ENCODE measurements at regions not wholly inside any gene's neighbourhood (a gene's known extent, or its start where the extent isn't known, plus 50 kb on each side); places are given as distances from the start of the nearest gene placed in this dataset.

- H3K4me1 Mint-ChIP-seq, result no peaks in the 10 kb centered on the region
- peaks cover 2 to 5% (median 2%) of the 10 kb centered on the region in 3 experiments; a peak in 5 of 7 replicates for H3K36me3 Mint-ChIP-seq (ENCODE audit: insufficient read depth in 1 of 3, low read depth in 3 of 3)
- no peak for TF ChIP-seq CTCF (conservative IDR thresholded peaks at IDR 0.05)
- H3K9me3 Mint-ChIP-seq, result peaks cover 3 to 5% of the 10 kb centered on the region in 2 experiments
- Histone ChIP-seq H4K91ac (ENCODE audit: insufficient read length, low read depth, low read length) (no peak overlapping the region), H4K5ac (ENCODE audit: insufficient read length, low read depth, low read length) (no peak overlapping the region), H3K4ac (ENCODE audit: low read depth, low read length) (no peak overlapping the region), H3K4me1 (ENCODE audit: insufficient read depth, low read length) (no peaks in the 10 kb centered on the region), H3K4me2 (ENCODE audit: insufficient read depth, insufficient read length, low read length) (no peak overlapping the region), H3K79me2 (ENCODE audit: insufficient read depth, low read length) (no peaks in the 10 kb centered on the region), H2BK12ac (ENCODE audit: insufficient read length, low read depth, low read length) (no peak overlapping the region), H2AFZ (ENCODE audit: low read length) (no peak overlapping the region), H3K14ac (ENCODE audit: insufficient read depth, low read length) (no peak overlapping the region), H3K23me2 (ENCODE audit: insufficient read length, low read depth, low read length, poor library complexity, severe bottlenecking) (no peaks in the 10 kb centered on the region), H3K23ac (ENCODE audit: insufficient read length, low read depth, low read length) (no peak overlapping the region), H2BK5ac (ENCODE audit: insufficient read length, low read length) (no peak overlapping the region), H2BK20ac (ENCODE audit: low read depth, low read length, poor library complexity, severe bottlenecking) (no peak overlapping the region), H3T11ph (ENCODE audit: low read length) (no peak overlapping the region), H4K8ac (replicated peaks; ENCODE audit: insufficient read length, low read depth, low read length) (no peak overlapping the region), H3K79me1 (ENCODE audit: insufficient read depth, low read depth, low read length, poor library complexity, severe bottlenecking) (no peaks in the 10 kb centered on the region), H4K20me1 (ENCODE audit: control insufficient read depth, insufficient read depth, insufficient read length) (no peaks in the 10 kb centered on the region), H3K56ac (ENCODE audit: insufficient read length, low read depth, low read length) (no peak overlapping the region), H2BK15ac (ENCODE audit: low read depth, low read length) (no peak overlapping the region), H2BK120ac (ENCODE audit: low read depth, low read length, poor library complexity, severe bottlenecking) (no peak overlapping the region), H3K18ac (ENCODE audit: insufficient read length, low read depth, low read length) (no peak overlapping the region), H3K9ac (ENCODE audit: extremely low read depth, insufficient read length, low read length) (no peak overlapping the region), H2AK5ac (ENCODE audit: insufficient read length, low read length) (no peak overlapping the region), H3K9me3 (ENCODE audit: control insufficient read depth, low read depth, low read length) (no peaks in the 10 kb centered on the region), H3K27ac (ENCODE audit: insufficient read length, low read depth, low read length) (no peak overlapping the region), H3K27me3 (ENCODE audit: insufficient read depth, low read length) (no peaks in the 10 kb centered on the region)
- WGBS (ENCODE audit: extremely low coverage, insufficient read length, low lambda C conversion rate), result no CpG with 5 or more reads among the region's 4 CpGs
- no peak for DNase-seq
- H3K27ac Mint-ChIP-seq, result no peak overlapping the region; a peak in 1 of 7 replicates
- no peaks in the 10 kb centered on the region for H3K27me3 Mint-ChIP-seq (ENCODE audit: low read depth)
- no peak overlapping the region for H3K4me3 Mint-ChIP-seq
These were observed 1019.5 kb upstream of the SEMA6A start for GRCh38 chr5:117594166-117594565.
